Urinary bladder (tissue), 3 donors: ENCODE measurements at regions not wholly inside any gene's neighbourhood (a gene's known extent, or its start where the extent isn't known, plus 50 kb on each side); places are given as distances from the start of the nearest gene placed in this dataset.

ENCODE experiments used
- DNase-seq: peaks from one replicate; pipeline ENCODE4 v3.0.0-alpha.2; 2015; ENCODE audit errors: extremely low spot score
- H3K27ac ChIP-seq: one replicate; pipeline ENCODE4 v1.5.1; 2013; ENCODE audit warnings: low read depth, mild to moderate bottlenecking, moderate library complexity
- H3K36me3 ChIP-seq: one replicate; pipeline ENCODE4 v1.6.1; 2013; ENCODE audit warnings: mild to moderate bottlenecking, moderate library complexity; ENCODE audit not compliant: insufficient read depth
- H3K4me1 ChIP-seq: one replicate; pipeline ENCODE4 v1.6.1; 2013; ENCODE audit warnings: mild to moderate bottlenecking, moderate library complexity; ENCODE audit not compliant: insufficient read depth
- H3K4me3 ChIP-seq: one replicate; pipeline ENCODE4 v1.5.1; 2013; ENCODE audit warnings: low read depth, low read length
- WGBS: extraction: QIAGEN DNeasy Blood & Tissue Kit; methylation state at CpG from one replicate; pipeline ENCODE4 v1.1.7; 2013; 5-methylcytosine and 5-hydroxymethylcytosine counted together
- donor health status: healthy with polysubstance abuse.
- donor health status: healthy.

- WGBS, result 71% methylated on average over 4 of the region's 4 CpGs
- DNase-seq, result no peak
- Histone ChIP-seq H3K27ac (no peak overlapping the region), H3K4me1 (no peaks in the 10 kb centered on the region), H3K4me3 (no peak overlapping the region), H3K36me3 (no peaks in the 10 kb centered on the region)
These were observed 410.9 kb downstream of the STIM2 start for GRCh38 chr4:27271555-27271954.

- DNase-seq, result no peak
- no peak overlapping the region for H3K4me3 ChIP-seq
- 0% methylated on average over 1 of the region's 1 CpG for WGBS
- H3K27ac ChIP-seq, result no peak overlapping the region
- no peaks in the 10 kb centered on the region for H3K36me3 ChIP-seq
- H3K4me1 ChIP-seq, result no peaks in the 10 kb centered on the region
These were observed 411.6 kb downstream of the STIM2 start for GRCh38 chr4:27272217-27272616.

GRCh38 chr4:27276307-27277073 lies 415.8 kb downstream of the STIM2 start:
- H3K27ac ChIP-seq, result no peak overlapping the region
- 10% methylated on average over 3 of the region's 3 CpGs for WGBS
- H3K36me3 ChIP-seq, result no peaks in the 10 kb centered on the region
- no peak for DNase-seq
- no peak overlapping the region for H3K4me3 ChIP-seq
- H3K4me1 ChIP-seq, result no peaks in the 10 kb centered on the region

GRCh38 chr4:27278615-27279375 lies 418.2 kb downstream of the STIM2 start:
- Histone ChIP-seq H3K4me1 (no peaks in the 10 kb centered on the region), H3K27ac (no peak overlapping the region), H3K4me3 (no peak overlapping the region), H3K36me3 (no peaks in the 10 kb centered on the region)
- DNase-seq, result no peak
- 58% methylated on average over 5 of the region's 5 CpGs for WGBS

DNA sequence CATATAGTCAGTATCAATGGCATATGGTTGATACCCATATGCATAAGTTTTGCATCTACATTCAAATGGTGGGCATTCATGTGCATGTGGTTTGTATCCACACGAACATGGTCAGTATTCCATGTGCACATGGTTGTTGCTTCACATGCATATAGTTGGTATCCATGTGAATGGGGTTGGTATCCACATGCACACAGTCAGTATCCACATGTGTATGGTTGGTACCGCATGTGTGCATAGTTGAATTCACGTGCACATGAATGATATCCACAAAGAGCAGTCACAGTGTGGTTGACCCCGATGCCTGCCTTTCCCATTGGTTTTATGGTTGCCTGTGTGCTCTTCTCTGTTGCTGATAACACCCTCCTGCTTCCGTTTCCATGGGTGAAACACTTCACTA lies 427.9 kb downstream of the STIM2 start:
- Histone ChIP-seq H3K4me3 (no peak overlapping the region), H3K36me3 (no peaks in the 10 kb centered on the region), H3K27ac (no peak overlapping the region), H3K4me1 (no peaks in the 10 kb centered on the region)
- DNase-seq, result no peak
- WGBS, result 79% methylated on average over 5 of the region's 5 CpGs

DNA sequence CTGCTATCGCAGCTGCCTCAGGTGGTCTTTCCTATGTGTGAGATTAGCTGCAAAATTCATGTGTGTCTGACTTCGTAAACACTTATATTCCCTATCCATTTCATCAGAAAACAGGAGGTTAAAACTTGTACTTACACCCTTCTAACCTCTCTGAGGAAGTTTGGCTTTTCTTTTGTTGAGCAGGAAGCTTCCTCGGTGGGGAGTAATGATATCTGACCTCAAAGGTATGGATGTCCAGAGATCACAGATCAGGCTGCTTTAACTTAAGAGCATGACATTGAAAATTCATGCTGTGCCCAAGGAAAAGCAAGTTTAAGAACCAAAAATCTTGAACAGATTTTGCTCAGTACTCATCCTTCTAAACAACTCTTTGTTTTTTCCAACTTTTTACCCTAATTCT lies 429.1 kb downstream of the STIM2 start:
- H3K4me3 ChIP-seq, result no peak overlapping the region
- no peaks in the 10 kb centered on the region for H3K4me1 ChIP-seq
- H3K27ac ChIP-seq, result no peak overlapping the region
- WGBS, result 62% methylated on average over 3 of the region's 3 CpGs
- no peak for DNase-seq
- no peaks in the 10 kb centered on the region for H3K36me3 ChIP-seq

GRCh38 chr4:27293831-27294230 lies 433.2 kb downstream of the STIM2 start:
- H3K4me1 ChIP-seq, result no peaks in the 10 kb centered on the region
- no peak overlapping the region for H3K4me3 ChIP-seq
- WGBS, result 69% methylated on average over 4 of the region's 4 CpGs
- DNase-seq, result no peak
- H3K27ac ChIP-seq, result no peak overlapping the region
- no peaks in the 10 kb centered on the region for H3K36me3 ChIP-seq

- Histone ChIP-seq H3K4me3 (no peak overlapping the region), H3K4me1 (no peaks in the 10 kb centered on the region), H3K36me3 (no peaks in the 10 kb centered on the region), H3K27ac (no peak overlapping the region)
- WGBS, result 77% methylated on average over 1 of the region's 1 CpG
- no peak for DNase-seq
These were observed 444.1 kb downstream of the STIM2 start for GRCh38 chr4:27304751-27305150.

DNA sequence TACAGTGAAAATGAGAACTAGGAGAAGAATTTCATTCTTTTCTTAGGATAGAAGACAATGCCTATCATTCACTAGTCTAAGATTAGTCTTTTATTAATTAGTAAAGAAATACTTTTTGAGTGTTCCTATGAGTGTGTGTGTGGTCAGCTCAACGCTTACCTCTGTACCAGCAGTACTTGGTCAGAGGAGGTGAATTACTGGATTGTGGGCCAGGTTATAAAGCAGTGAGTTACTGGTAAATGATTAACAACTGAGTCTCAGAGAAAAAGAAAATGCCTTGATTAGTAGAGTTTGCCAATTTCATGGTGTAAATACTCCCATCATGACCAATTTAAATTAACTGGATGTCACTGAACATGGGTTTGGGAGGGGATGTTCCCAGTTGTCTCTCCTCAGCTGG lies 444.6 kb downstream of the STIM2 start:
- Histone ChIP-seq H3K4me3 (no peak overlapping the region), H3K27ac (no peak overlapping the region), H3K36me3 (no peaks in the 10 kb centered on the region), H3K4me1 (no peaks in the 10 kb centered on the region)
- 0% methylated on average over 1 of the region's 1 CpG for WGBS
- DNase-seq, result no peak

DNA sequence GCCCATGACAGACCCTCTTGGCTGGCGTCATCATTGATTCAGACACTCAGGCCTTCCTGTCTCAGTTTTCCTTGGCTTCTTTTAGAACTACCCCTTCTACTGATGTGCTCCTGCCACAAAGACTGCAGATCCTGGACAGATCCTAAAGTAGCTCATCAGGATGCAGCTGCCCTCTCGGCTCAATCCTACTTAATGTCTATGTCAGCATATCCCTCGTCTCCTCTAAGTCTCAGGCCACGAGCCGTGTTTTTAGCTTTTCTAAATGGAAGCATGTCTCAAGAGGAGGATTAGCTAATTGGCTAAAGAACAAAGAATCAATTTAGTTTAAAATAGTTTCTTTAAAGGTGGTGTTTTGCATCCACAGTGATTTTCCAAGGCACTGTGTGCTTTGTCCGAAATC lies 447.7 kb downstream of the STIM2 start:
- Histone ChIP-seq H3K27ac (no peak overlapping the region), H3K4me3 (no peak overlapping the region), H3K4me1 (no peaks in the 10 kb centered on the region), H3K36me3 (no peaks in the 10 kb centered on the region)
- DNase-seq, result no peak
- 54% methylated on average over 6 of the region's 6 CpGs for WGBS

GRCh38 chr4:27315625-27316024 lies 455.0 kb downstream of the STIM2 start:
- DNase-seq, result no peak
- Histone ChIP-seq H3K36me3 (no peaks in the 10 kb centered on the region), H3K27ac (no peak overlapping the region), H3K4me1 (no peaks in the 10 kb centered on the region), H3K4me3 (no peak overlapping the region)

- WGBS, result 69% methylated on average over 4 of the region's 4 CpGs
These were observed 455.5 kb downstream of the STIM2 start for GRCh38 chr4:27316176-27316575.

GRCh38 chr4:27318740-27319139 lies 458.1 kb downstream of the STIM2 start:
- no peak for DNase-seq

More at GRCh38 chr4:27316176-27316575, 455.5 kb downstream of the STIM2 start:
- H3K4me3 ChIP-seq, result no peak overlapping the region
- H3K4me1 ChIP-seq, result no peaks in the 10 kb centered on the region
- DNase-seq, result no peak
- H3K27ac ChIP-seq, result no peak overlapping the region
- H3K36me3 ChIP-seq, result no peaks in the 10 kb centered on the region

GRCh38 chr4:27326991-27327390 lies 466.4 kb downstream of the STIM2 start:
- no peaks in the 10 kb centered on the region for H3K4me1 ChIP-seq
- no peak for DNase-seq
- no peak overlapping the region for H3K4me3 ChIP-seq
- no peak overlapping the region for H3K27ac ChIP-seq
- WGBS, result 83% methylated on average over 6 of the region's 6 CpGs
- no peaks in the 10 kb centered on the region for H3K36me3 ChIP-seq

More at GRCh38 chr4:27318740-27319139, 458.1 kb downstream of the STIM2 start:
- Histone ChIP-seq H3K4me3 (no peak overlapping the region), H3K27ac (no peak overlapping the region), H3K36me3 (no peaks in the 10 kb centered on the region), H3K4me1 (no peaks in the 10 kb centered on the region)
- WGBS, result 23% methylated on average over 6 of the region's 6 CpGs
